ENCODE measurements at regions not wholly inside any gene's neighbourhood (a gene's known extent, or its start where the extent isn't known, plus 50 kb on each side); places are given as distances from the start of the nearest gene placed in this dataset.
A peak's percentile ranks its signal among the peaks of the same experiment; 100 is the strongest.
"Not testable (repeated sequence)": the region's sequence is repeated elsewhere in the genome, so short reads cannot be mapped to it uniquely, and the experiment has no call there.

GRCh38 chr5:68983959-68984358 is 109.9 kb upstream of the SLC30A5 start:
- DNase-seq (ENCODE audit: low spot score): no peak

GRCh38 chr5:68991279-68992084 is 102.3 kb upstream of the SLC30A5 start:
- DNase-seq (ENCODE audit: low spot score): no peak

GRCh38 chr5:68994645-68995044 is 99.2 kb upstream of the SLC30A5 start:
- no peak for DNase-seq (ENCODE audit: low spot score)

GRCh38 chr5:68995845-68996545 is 97.8 kb upstream of the SLC30A5 start:
- DNase-seq (ENCODE audit: low spot score): no peak

- no peak for DNase-seq (ENCODE audit: low spot score)
Measured at GRCh38 chr5:68999181-68999580, 94.6 kb upstream of the SLC30A5 start.

GRCh38 chr5:69000216-69000919 is 93.4 kb upstream of the SLC30A5 start:
- DNase-seq (ENCODE audit: low spot score): no peak

GRCh38 chr5:69000949-69001348 is 92.9 kb upstream of the SLC30A5 start:
- no peak for DNase-seq (ENCODE audit: low spot score)

- peak; percentile 31 for DNase-seq (ENCODE audit: low spot score)
Measured at GRCh38 chr5:69001627-69002026, 92.2 kb upstream of the SLC30A5 start.

GRCh38 chr5:69004127-69004526 is 89.7 kb upstream of the SLC30A5 start:
- no peak for DNase-seq (ENCODE audit: low spot score)

- DNase-seq (ENCODE audit: low spot score): no peak
Measured at GRCh38 chr5:69004676-69005075, 89.1 kb upstream of the SLC30A5 start.

GRCh38 chr5:69006030-69006429 is 87.8 kb upstream of the SLC30A5 start:
- DNase-seq (ENCODE audit: low spot score): no peak

GRCh38 chr5:69007163-69007562 is 86.7 kb upstream of the SLC30A5 start:
- DNase-seq (ENCODE audit: low spot score): no peak

GRCh38 chr5:69007726-69008368 is 86.0 kb upstream of the SLC30A5 start:
- DNase-seq (ENCODE audit: low spot score): peak; percentile 76

GRCh38 chr5:69010476-69010875 is 83.3 kb upstream of the SLC30A5 start:
- no peak for DNase-seq (ENCODE audit: low spot score)

- DNase-seq (ENCODE audit: low spot score): no peak
Measured at GRCh38 chr5:69011910-69012309, 81.9 kb upstream of the SLC30A5 start.

- DNase-seq (ENCODE audit: low spot score): no peak
Measured at GRCh38 chr5:69013481-69013880, 80.3 kb upstream of the SLC30A5 start.

GRCh38 chr5:69014007-69014406 is 79.8 kb upstream of the SLC30A5 start:
- not testable (repeated sequence) for DNase-seq (ENCODE audit: low spot score)

- DNase-seq (ENCODE audit: low spot score): no peak
Measured at GRCh38 chr5:69019668-69020375, 74.0 kb upstream of the SLC30A5 start.

- peak; percentile 63 for DNase-seq (ENCODE audit: low spot score)
Measured at GRCh38 chr5:69024241-69024651, 69.6 kb upstream of the SLC30A5 start.

GRCh38 chr5:69029292-69029691 is 64.5 kb upstream of the SLC30A5 start:
- DNase-seq (ENCODE audit: low spot score): no peak

- no peak for DNase-seq (ENCODE audit: low spot score)
Measured at GRCh38 chr5:69030358-69031062, 63.3 kb upstream of the SLC30A5 start.

Data from D341Med (cell line).